Testis (tissue), 2 donors: ENCODE measurements at regions not wholly inside any gene's neighbourhood (a gene's known extent, or its start where the extent isn't known, plus 50 kb on each side); places are given as distances from the start of the nearest gene placed in this dataset.
"Not testable (repeated sequence)": the region's sequence is repeated elsewhere in the genome, so short reads cannot be mapped to it uniquely, and the experiment has no call there.

Experiments
- DNase-seq: peaks from one replicate; pipeline ENCODE4 v3.0.0-alpha.2; 2019
- H3K27ac ChIP-seq, 2 donors: fragments of 200-600 bp; sonication (generic); one replicate each; pipeline ENCODE4 v1.5.1; 2019
- H3K27me3 ChIP-seq: fragments of 200-600 bp; sonication (generic); one replicate; pipeline ENCODE4 v1.5.1; 2019
- H3K36me3 ChIP-seq: fragments of 200-600 bp; sonication (generic); one replicate; pipeline ENCODE4 v1.5.1; 2017; ENCODE audit warnings: low read depth; ENCODE audit errors: missing control alignments
- H3K4me1 ChIP-seq: fragments of 200-600 bp; sonication (generic); one replicate; pipeline ENCODE4 v1.5.1; 2019
- H3K4me3 ChIP-seq, 2 donors: fragments of 200-600 bp; sonication (generic); one replicate each; pipeline ENCODE4 v1.5.1; 2017 to 2019
- H3K9me3 ChIP-seq: fragments of 200-600 bp; sonication (generic); one replicate; pipeline ENCODE4 v1.5.1; 2017
- CTCF ChIP-seq, 3 experiments: fragments of 450-650 bp in 2 of 3; fragments of 200-600 bp in 1 of 3; sonication (generic) in 1 of 3; IDR thresholded peaks; one replicate each; pipeline ENCODE4 v1.5.1; 2016 to 2019; ENCODE audit warnings: antibody characterized with exemption in 3 of 3, mild to moderate bottlenecking in 2 of 3, moderate library complexity in 1 of 3
- POLR2A ChIP-seq: fragments of 450-650 bp; IDR thresholded peaks from one replicate; pipeline ENCODE4 v1.6.1; 2017; ENCODE audit warnings: antibody characterized with exemption, mild to moderate bottlenecking, moderate library complexity
- WGBS, 2 donors: methylation state at CpG; one replicate each; pipeline ENCODE4 v1.1.5; 2018; 5-methylcytosine and 5-hydroxymethylcytosine counted together
- intact Hi-C: fragments of 100-400 bp; cut with DNase I; formaldehyde crosslinking; loops from one replicate; pipeline ENCODE4 v1.15.1; 2023; ENCODE audit warnings: low total_unique reads

DNA sequence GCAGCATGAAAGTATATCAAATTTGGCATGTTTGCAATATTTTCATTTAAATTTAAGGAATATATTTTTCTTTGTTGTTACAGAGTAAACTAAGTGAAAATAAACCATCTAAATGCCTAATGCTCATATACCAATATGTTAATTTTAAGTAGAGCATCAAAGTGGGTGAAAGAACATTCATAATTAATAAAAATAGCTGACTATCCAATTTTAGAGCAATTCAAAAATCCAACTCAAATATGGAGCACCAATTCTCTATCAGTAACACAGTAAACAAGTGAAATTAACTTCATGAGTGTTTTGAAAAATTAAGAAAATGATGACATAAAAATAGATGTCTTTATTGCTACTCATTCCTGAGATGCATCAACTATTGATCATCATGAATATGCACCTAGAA lies 893.0 kb downstream of the DSC3 start:
- TF ChIP-seq POLR2A (no peak), CTCF (IDR thresholded peaks at IDR 0.05) (no peak)
- Histone ChIP-seq H3K4me3 (no peak overlapping the region), H3K27me3 (no peaks in the 10 kb centered on the region), H3K27ac (no peak overlapping the region), H3K36me3 (no peaks in the 10 kb centered on the region), H3K4me1 (no peaks in the 10 kb centered on the region), H3K9me3 (no peaks in the 10 kb centered on the region)
- intact Hi-C loops, result no loop called here
- no peak for DNase-seq

- no peak for DNase-seq
- TF ChIP-seq CTCF (IDR thresholded peaks at IDR 0.05), result no peak
- WGBS, 2 donors, result 77 to 84% methylated on average over 5 of the region's 5 CpGs
- intact Hi-C loops, result no loop called here
- Histone ChIP-seq H3K4me1 (no peaks in the 10 kb centered on the region), H3K27me3 (no peaks in the 10 kb centered on the region), H3K27ac (no peak overlapping the region), H3K9me3 (no peaks in the 10 kb centered on the region), H3K4me3 (no peak overlapping the region), H3K36me3 (no peaks in the 10 kb centered on the region)
These were observed 899.7 kb downstream of the DSC3 start for GRCh38 chr18:30142870-30143269.

GRCh38 chr18:30142248-30142647 lies 900.3 kb downstream of the DSC3 start:
- no peaks in the 10 kb centered on the region for H3K4me1 ChIP-seq
- H3K27ac ChIP-seq, result no peak overlapping the region
- no peak for TF ChIP-seq CTCF (IDR thresholded peaks at IDR 0.05)
- no peak for DNase-seq
- H3K27me3 ChIP-seq, result no peaks in the 10 kb centered on the region
- WGBS, 2 donors, result 59 to 63% methylated on average over 4 of the region's 4 CpGs
- H3K36me3 ChIP-seq, result no peaks in the 10 kb centered on the region
- intact Hi-C loops, result no loop called here
- no peaks in the 10 kb centered on the region for H3K9me3 ChIP-seq
- no peak overlapping the region for H3K4me3 ChIP-seq

DNA sequence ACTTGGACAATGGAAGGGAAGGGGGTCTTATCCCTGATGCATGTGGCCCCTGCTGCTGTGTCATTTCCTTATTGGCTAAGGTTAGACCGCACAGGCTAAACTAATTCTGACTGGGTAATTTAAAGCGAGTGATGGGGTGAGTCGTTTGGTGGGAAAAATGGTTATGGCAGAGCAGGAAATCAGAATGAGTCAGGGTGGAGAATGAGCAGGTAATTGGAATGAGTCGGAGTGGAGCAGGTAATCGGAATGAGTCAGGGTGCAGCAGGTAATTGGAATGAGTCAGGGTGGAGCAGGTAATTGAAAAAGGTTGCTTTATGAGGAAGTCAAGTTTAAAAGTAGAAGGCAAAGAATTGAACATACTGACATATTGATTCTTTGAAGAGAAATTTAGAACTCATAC lies 901.0 kb downstream of the DSC3 start:
- intact Hi-C loops, H3K27me3 ChIP-seq, H3K9me3 ChIP-seq, H3K27ac ChIP-seq, H3K4me3 ChIP-seq, DNase-seq, H3K4me1 ChIP-seq, H3K36me3 ChIP-seq: not testable (repeated sequence)
- WGBS, 2 donors, result 84 to 95% methylated on average over 5 of the region's 5 CpGs

GRCh38 chr18:30139631-30140287 lies 902.8 kb downstream of the DSC3 start:
- Histone ChIP-seq H3K27ac (no peak overlapping the region), H3K4me1 (no peaks in the 10 kb centered on the region), H3K36me3 (no peaks in the 10 kb centered on the region), H3K9me3 (no peaks in the 10 kb centered on the region), H3K4me3 (no peak overlapping the region), H3K27me3 (no peaks in the 10 kb centered on the region)
- intact Hi-C loops, result no loop called here
- WGBS, 2 donors, result 75 to 82% methylated on average over 5 of the region's 5 CpGs
- no peak for DNase-seq
- TF ChIP-seq POLR2A, result no peak

GRCh38 chr18:30135938-30136337 lies 906.6 kb downstream of the DSC3 start:
- no peak for TF ChIP-seq CTCF (IDR thresholded peaks at IDR 0.05)
- no peak for TF ChIP-seq POLR2A
- Histone ChIP-seq H3K27ac (no peak overlapping the region), H3K4me3 (no peak overlapping the region), H3K27me3 (no peaks in the 10 kb centered on the region), H3K36me3 (no peaks in the 10 kb centered on the region), H3K4me1 (no peaks in the 10 kb centered on the region), H3K9me3 (no peaks in the 10 kb centered on the region)
- intact Hi-C loops, result no loop called here
- WGBS, 2 donors, result 82 to 86% methylated on average over 4 of the region's 4 CpGs
- no peak for DNase-seq
